Liver (tissue), 3 donors: ENCODE measurements at regions not wholly inside any gene's neighbourhood (a gene's known extent, or its start where the extent isn't known, plus 50 kb on each side); places are given as distances from the start of the nearest gene placed in this dataset.

ENCODE experiments used
- GABPA ChIP-seq, 2 donors: IDR thresholded peaks in 1 of 2; conservative IDR thresholded peaks in 1 of 2; 2 replicates each; pipeline ENCODE4 v1.6.1; 2016; ENCODE audit warnings: antibody characterized with exemption in 2 of 2, mild to moderate bottlenecking in 1 of 2, moderate library complexity in 1 of 2
- HNF4G ChIP-seq: IDR thresholded peaks from 2 replicates; pipeline ENCODE4 v1.6.1; 2016; ENCODE audit warnings: antibody characterized with exemption
- RAD21 ChIP-seq, 2 donors: IDR thresholded peaks; 2 replicates each; pipeline ENCODE4 v1.6.1; 2016; ENCODE audit warnings: antibody characterized with exemption in 2 of 2, mild to moderate bottlenecking in 2 of 2
- RXRA ChIP-seq, 2 donors: IDR thresholded peaks; 2 replicates each; pipeline ENCODE4 v1.6.1; 2017 to 2018; ENCODE audit warnings: antibody characterized with exemption in 2 of 2, mild to moderate bottlenecking in 1 of 2
- SP1 ChIP-seq: IDR thresholded peaks from 2 replicates; pipeline ENCODE4 v1.6.1; 2018; ENCODE audit warnings: antibody characterized with exemption, mild to moderate bottlenecking
- TAF1 ChIP-seq: conservative IDR thresholded peaks from 2 replicates; pipeline ENCODE4 v1.6.1; 2016; ENCODE audit warnings: antibody characterized with exemption, mild to moderate bottlenecking
- YY1 ChIP-seq: IDR thresholded peaks from 2 replicates; pipeline ENCODE4 v1.6.1; 2016; ENCODE audit warnings: antibody characterized with exemption, mild to moderate bottlenecking
- TF ChIP-seq, protein P1 (sequence below): fragments of 150-350 bp; IDR thresholded peaks from 2 replicates; pipeline ENCODE4 v1.5.1; 2017; ENCODE audit warnings: improper control_type of control experiment, low read depth, low read length; ENCODE audit not compliant: missing input control
- TF ChIP-seq, protein P2 (sequence below): IDR thresholded peaks from 2 replicates; pipeline ENCODE4 v1.6.1; 2016; ENCODE audit warnings: antibody characterized with exemption, mild to moderate bottlenecking
- TF ChIP-seq, protein P3 (sequence below): IDR thresholded peaks from 2 replicates; pipeline ENCODE4 v1.6.1; 2016; ENCODE audit warnings: antibody characterized with exemption
- donor health status: healthy.
- donor health status: healthy.

DNA sequence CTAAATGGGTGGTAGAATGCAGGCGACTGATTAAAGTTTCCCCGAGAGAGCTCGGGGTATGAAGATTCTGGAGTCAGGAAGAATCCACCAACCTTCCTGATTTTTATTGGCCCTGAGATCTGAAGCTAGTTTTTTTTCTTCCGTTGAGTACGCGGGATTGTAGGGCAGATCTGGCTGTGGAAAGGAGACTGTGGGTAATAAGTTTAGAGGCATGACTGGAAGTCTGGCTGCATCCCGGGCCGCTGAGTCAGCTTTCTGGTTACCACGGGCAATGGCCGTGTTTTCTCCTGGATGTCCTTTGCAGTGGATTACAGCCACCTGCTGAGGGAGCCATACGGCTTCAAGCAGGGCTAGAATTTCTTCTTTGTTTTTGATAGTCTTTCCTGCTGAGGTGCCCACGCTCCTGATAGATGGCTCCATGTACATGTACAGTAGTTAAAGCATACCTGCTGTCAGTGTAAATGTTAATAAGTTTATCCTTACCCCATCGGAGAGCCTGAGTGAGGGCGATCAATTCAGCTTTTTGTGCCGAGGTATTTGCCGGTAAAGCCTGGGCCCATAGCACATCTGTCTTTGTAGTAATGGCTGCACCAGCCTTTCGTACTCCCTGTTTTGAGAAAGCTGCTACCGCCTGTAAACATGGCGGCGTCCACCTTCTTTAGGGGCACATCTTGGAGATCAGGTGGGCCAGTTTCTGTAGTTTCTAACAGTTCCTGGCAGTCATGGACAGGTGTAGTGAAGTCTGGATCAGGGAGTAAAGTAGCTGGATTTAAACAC lies 154.0 kb downstream of the TRIM27 start:
- no peak for TF ChIP-seq GABPA (IDR thresholded peaks at IDR 0.05 in 1 of 2, conservative IDR thresholded peaks at IDR 0.05 in 1 of 2)
- TF ChIP-seq, protein P1, sequence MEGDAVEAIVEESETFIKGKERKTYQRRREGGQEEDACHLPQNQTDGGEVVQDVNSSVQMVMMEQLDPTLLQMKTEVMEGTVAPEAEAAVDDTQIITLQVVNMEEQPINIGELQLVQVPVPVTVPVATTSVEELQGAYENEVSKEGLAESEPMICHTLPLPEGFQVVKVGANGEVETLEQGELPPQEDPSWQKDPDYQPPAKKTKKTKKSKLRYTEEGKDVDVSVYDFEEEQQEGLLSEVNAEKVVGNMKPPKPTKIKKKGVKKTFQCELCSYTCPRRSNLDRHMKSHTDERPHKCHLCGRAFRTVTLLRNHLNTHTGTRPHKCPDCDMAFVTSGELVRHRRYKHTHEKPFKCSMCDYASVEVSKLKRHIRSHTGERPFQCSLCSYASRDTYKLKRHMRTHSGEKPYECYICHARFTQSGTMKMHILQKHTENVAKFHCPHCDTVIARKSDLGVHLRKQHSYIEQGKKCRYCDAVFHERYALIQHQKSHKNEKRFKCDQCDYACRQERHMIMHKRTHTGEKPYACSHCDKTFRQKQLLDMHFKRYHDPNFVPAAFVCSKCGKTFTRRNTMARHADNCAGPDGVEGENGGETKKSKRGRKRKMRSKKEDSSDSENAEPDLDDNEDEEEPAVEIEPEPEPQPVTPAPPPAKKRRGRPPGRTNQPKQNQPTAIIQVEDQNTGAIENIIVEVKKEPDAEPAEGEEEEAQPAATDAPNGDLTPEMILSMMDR, result no peak
- no peak for TF ChIP-seq TAF1
- TF ChIP-seq RAD21 (IDR thresholded peaks at IDR 0.05), result no peak
- TF ChIP-seq, protein P2, sequence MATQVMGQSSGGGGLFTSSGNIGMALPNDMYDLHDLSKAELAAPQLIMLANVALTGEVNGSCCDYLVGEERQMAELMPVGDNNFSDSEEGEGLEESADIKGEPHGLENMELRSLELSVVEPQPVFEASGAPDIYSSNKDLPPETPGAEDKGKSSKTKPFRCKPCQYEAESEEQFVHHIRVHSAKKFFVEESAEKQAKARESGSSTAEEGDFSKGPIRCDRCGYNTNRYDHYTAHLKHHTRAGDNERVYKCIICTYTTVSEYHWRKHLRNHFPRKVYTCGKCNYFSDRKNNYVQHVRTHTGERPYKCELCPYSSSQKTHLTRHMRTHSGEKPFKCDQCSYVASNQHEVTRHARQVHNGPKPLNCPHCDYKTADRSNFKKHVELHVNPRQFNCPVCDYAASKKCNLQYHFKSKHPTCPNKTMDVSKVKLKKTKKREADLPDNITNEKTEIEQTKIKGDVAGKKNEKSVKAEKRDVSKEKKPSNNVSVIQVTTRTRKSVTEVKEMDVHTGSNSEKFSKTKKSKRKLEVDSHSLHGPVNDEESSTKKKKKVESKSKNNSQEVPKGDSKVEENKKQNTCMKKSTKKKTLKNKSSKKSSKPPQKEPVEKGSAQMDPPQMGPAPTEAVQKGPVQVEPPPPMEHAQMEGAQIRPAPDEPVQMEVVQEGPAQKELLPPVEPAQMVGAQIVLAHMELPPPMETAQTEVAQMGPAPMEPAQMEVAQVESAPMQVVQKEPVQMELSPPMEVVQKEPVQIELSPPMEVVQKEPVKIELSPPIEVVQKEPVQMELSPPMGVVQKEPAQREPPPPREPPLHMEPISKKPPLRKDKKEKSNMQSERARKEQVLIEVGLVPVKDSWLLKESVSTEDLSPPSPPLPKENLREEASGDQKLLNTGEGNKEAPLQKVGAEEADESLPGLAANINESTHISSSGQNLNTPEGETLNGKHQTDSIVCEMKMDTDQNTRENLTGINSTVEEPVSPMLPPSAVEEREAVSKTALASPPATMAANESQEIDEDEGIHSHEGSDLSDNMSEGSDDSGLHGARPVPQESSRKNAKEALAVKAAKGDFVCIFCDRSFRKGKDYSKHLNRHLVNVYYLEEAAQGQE, result no peak
- TF ChIP-seq HNF4G, result no peak
- no peak for TF ChIP-seq YY1
- TF ChIP-seq, protein P3, sequence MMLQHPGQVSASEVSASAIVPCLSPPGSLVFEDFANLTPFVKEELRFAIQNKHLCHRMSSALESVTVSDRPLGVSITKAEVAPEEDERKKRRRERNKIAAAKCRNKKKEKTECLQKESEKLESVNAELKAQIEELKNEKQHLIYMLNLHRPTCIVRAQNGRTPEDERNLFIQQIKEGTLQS, result no peak
- no peak for TF ChIP-seq SP1
- no peak for TF ChIP-seq RXRA (IDR thresholded peaks at IDR 0.05)
